ENCODE measurements at regions not wholly inside any gene's neighbourhood (a gene's known extent, or its start where the extent isn't known, plus 50 kb on each side); places are given as distances from the start of the nearest gene placed in this dataset.

- H4K20me1 ChIP-seq (ENCODE audit: control insufficient read depth, insufficient read depth): no peaks in the 10 kb centered on the region
- CTCF ChIA-PET: no interaction called here
- no peak for TF ChIP-seq SREBF2 (IDR thresholded peaks at IDR 0.05; ENCODE audit: low read length)
- no peak for TF ChIP-seq MTA3 (IDR thresholded peaks at IDR 0.05; ENCODE audit: borderline replicate concordance, low read length)
- no peak for TF ChIP-seq IRF3 (IDR thresholded peaks at IDR 0.05)
- no peak for TF ChIP-seq ASH2L (IDR thresholded peaks at IDR 0.05; ENCODE audit: borderline replicate concordance, low read depth)
- no peak for TF ChIP-seq NR2C2 (IDR thresholded peaks at IDR 0.05; ENCODE audit: borderline replicate concordance, control insufficient read depth, insufficient read length, low read depth)
- TF ChIP-seq ZNF687 (IDR thresholded peaks at IDR 0.05): no peak
- no peak for TF ChIP-seq JUNB (IDR thresholded peaks at IDR 0.05)
- TF ChIP-seq ZNF622 (IDR thresholded peaks at IDR 0.05): no peak
- TF ChIP-seq RELA (IDR thresholded peaks at IDR 0.05; ENCODE audit: borderline replicate concordance, partially characterized antibody): no peak
- no peak for TF ChIP-seq CTCF (IDR thresholded peaks at IDR 0.05 in 2 of 3, conservative IDR thresholded peaks at IDR 0.05 in 1 of 3; ENCODE audit: control insufficient read depth in 2 of 3, extremely low read depth in 1 of 3, insufficient read depth in 1 of 3, low read depth in 3 of 3, low read length in 3 of 3)
- TF ChIP-seq STAT3 (IDR thresholded peaks at IDR 0.05; ENCODE audit: low read depth, low read length): no peak
- TF ChIP-seq MAX (IDR thresholded peaks at IDR 0.05; ENCODE audit: low read depth, low read length): no peak
- no peak for TF ChIP-seq SMAD5 (IDR thresholded peaks at IDR 0.05; ENCODE audit: low read depth)
- TF ChIP-seq KDM1A (IDR thresholded peaks at IDR 0.05; ENCODE audit: borderline replicate concordance): no peak
- no peak for TF ChIP-seq PRDM15 (CRISPR knock-in tag; IDR thresholded peaks at IDR 0.05)
Observed at GRCh38 chr4:89416960-89417359, 109.4 kb upstream of the GPRIN3 start.

More at GRCh38 chr4:89416960-89417359, 109.4 kb upstream of the GPRIN3 start:
- no peak overlapping the region for H2AFZ ChIP-seq (ENCODE audit: control insufficient read depth, low read depth, low read length)
- FAIRE-seq (no peak), ATAC-seq (no peak), DNase-seq (ENCODE audit: low read depth, low spot score) (no peak)
- H3K4me1 ChIP-seq (ENCODE audit: control insufficient read depth, insufficient read depth, low read length): no peaks in the 10 kb centered on the region
- no peaks in the 10 kb centered on the region for H3K27me3 ChIP-seq (replicated peaks in 1 of 2; ENCODE audit: control insufficient read depth in 2 of 2, insufficient read depth in 2 of 2, low read length in 1 of 2)
- ChIA-PET POLR2A (no interaction called here), RAD21 (ENCODE audit: unreplicated experiment) (interaction anchor here (0.5 kb wide), 1 partner anchor 169 kb away, joined by 3 read pairs; no protein-coding TSS in a partner anchor), SMC1A (ENCODE audit: uncharacterized antibody, unreplicated experiment) (no interaction called here)
- H3K36me3 ChIP-seq (ENCODE audit: control insufficient read depth in 2 of 2, insufficient read depth in 2 of 2, low read length in 1 of 2): no peaks in the 10 kb centered on the region
- no peaks in the 10 kb centered on the region for H3K79me2 ChIP-seq (ENCODE audit: control insufficient read depth, insufficient read depth, low read length)
- 72% methylated on average over 2 of the region's 2 CpGs for WGBS (ENCODE audit: insufficient coverage, insufficient replicate concordance, low lambda C conversion rate, missing lambda C conversion rate)
- in situ Hi-C loops (cut with MboI): no loop called here
- no peak overlapping the region for H3K4me3 ChIP-seq
- intact Hi-C loops (cut with micrococcal nuclease; ENCODE audit: unreplicated experiment): no loop called here
- no peak overlapping the region for H3K9ac ChIP-seq (ENCODE audit: control insufficient read depth, insufficient read depth, low read length)
- H3K27ac ChIP-seq (ENCODE audit: control insufficient read depth, insufficient read depth): no peak overlapping the region
- H3K9me3 ChIP-seq (replicated peaks; ENCODE audit: control insufficient read depth, insufficient read depth, low read length): no peaks in the 10 kb centered on the region
- no TSS peak for BruUV-seq (replicated peaks)
- H3K4me2 ChIP-seq (ENCODE audit: control insufficient read depth, insufficient read depth): no peak overlapping the region
